K562 (cell line): ENCODE measurements at regions not wholly inside any gene's neighbourhood (a gene's known extent, or its start where the extent isn't known, plus 50 kb on each side); places are given as distances from the start of the nearest gene placed in this dataset.

Source experiments
- ATAC-seq: fragments of 200-7000 bp; cut with Tn5 transposase; 3 replicates; pipeline ENCODE4 v1.9.1; 2020; ENCODE audit warnings: moderate library complexity
- BruUV-seq: library from RNA; stranded (reverse); fragments of 400-500 nt; replicated peaks from 2 replicates; lab custom pipeline; 2021; lab: Mats Ljungman, UMichigan
- CTCF ChIA-PET: fragments of 300-600 bp; formaldehyde crosslinking; extraction: SDS; loops from one replicate; lab custom pipeline; 2021; ENCODE audit warnings: low intra/inter-chr PET ratio; lab: Yijun Ruan, JAX
- POLR2A ChIA-PET: fragments of 300-600, 350-650 bp; sonication (Branson Sonifier 250); formaldehyde crosslinking; extraction: SDS; loops from one replicate; lab custom pipeline; 2021; ENCODE audit warnings: antibody characterized with exemption, inconsistent platforms; lab: Yijun Ruan, JAX
- DNase-seq, 4 experiments: peaks; one replicate each; pipeline versions ENCODE4 v3.0.0 to v3.0.0-alpha.2; 2011 to 2018; ENCODE audit warnings: low spot score in 3 of 4, mixed read lengths in 3 of 4; ENCODE audit errors: extremely low read depth in 1 of 4
- FAIRE-seq: peaks from 2 replicates; lab custom pipeline; 2011; peaks lifted over from hg19 to GRCh38; lab: Jason Lieb, UNC
- H2AFZ ChIP-seq: 2 replicates; pipeline ENCODE4 v1.6.0; 2011; ENCODE audit warnings: low read depth, low read length, control low read depth, inconsistent platforms
- H3K27ac ChIP-seq: fragments of 200-600 bp; 3 replicates; pipeline ENCODE4 v1.8.0; 2011; ENCODE audit warnings: low read depth, mild to moderate bottlenecking, control low read depth, inconsistent platforms, low read length, moderate library complexity, mixed read lengths; ENCODE audit errors: extremely low read depth
- H3K27me3 ChIP-seq, 2 experiments: fragments of 300-600 bp in 1 of 2; 2 replicates in 1 of 2; 3 replicates in 1 of 2; pipeline versions ENCODE4 v1.6.0 to v1.8.0; 2011; ENCODE audit warnings: inconsistent platforms in 2 of 2, low read length in 2 of 2, mild to moderate bottlenecking in 1 of 2, mixed read lengths in 1 of 2, moderate library complexity in 1 of 2; ENCODE audit not compliant: control insufficient read depth in 2 of 2, insufficient read depth in 2 of 2
- H3K36me3 ChIP-seq: fragments of 300-600 bp; 3 replicates; pipeline ENCODE4 v1.8.0; 2011; ENCODE audit warnings: mild to moderate bottlenecking, low read length, inconsistent platforms; ENCODE audit not compliant: control insufficient read depth, insufficient read depth
- H3K4me1 ChIP-seq, 2 experiments: fragments of 200-600 bp in 1 of 2; replicated peaks in 1 of 2; 2 replicates in 1 of 2; 3 replicates in 1 of 2; pipeline versions ENCODE4 v1.5.1 to v1.8.0; 2011; ENCODE audit warnings: inconsistent platforms in 2 of 2, low read length in 2 of 2, mild to moderate bottlenecking in 1 of 2, mixed read lengths in 1 of 2, moderate library complexity in 1 of 2; ENCODE audit not compliant: control insufficient read depth in 2 of 2, insufficient read depth in 2 of 2
- H3K4me2 ChIP-seq: 2 replicates; pipeline ENCODE4 v1.6.1; 2011; ENCODE audit warnings: low read length, control low read depth, inconsistent platforms, mixed read lengths; ENCODE audit not compliant: insufficient read depth
- H3K4me3 ChIP-seq: fragments of 200-600 bp; sonication (generic), shearing (Covaris generic); 2 replicates; pipeline ENCODE4 v1.5.1; 2016; ENCODE audit warnings: control low read depth, inconsistent platforms
- H3K79me2 ChIP-seq: fragments of 200-600 bp; 3 replicates; pipeline ENCODE4 v1.8.0; 2011; ENCODE audit warnings: low read length, inconsistent platforms; ENCODE audit not compliant: control insufficient read depth, insufficient read depth
- H3K9ac ChIP-seq, 2 experiments: 2 replicates each; pipeline versions ENCODE4 v1.6.0 to v1.6.1; 2011; ENCODE audit warnings: low read depth in 2 of 2, low read length in 2 of 2, control low read depth in 1 of 2, inconsistent platforms in 1 of 2, mild to moderate bottlenecking in 1 of 2, mixed read lengths in 1 of 2; ENCODE audit not compliant: insufficient read depth in 1 of 2
- H3K9me1 ChIP-seq: one replicate; pipeline ENCODE4 v1.6.0; 2011; ENCODE audit warnings: inconsistent platforms, mild to moderate bottlenecking, low read length, moderate library complexity; ENCODE audit not compliant: control insufficient read depth, insufficient read depth
- H3K9me3 ChIP-seq: replicated peaks from 2 replicates; pipeline ENCODE4 v1.5.1; 2011; ENCODE audit warnings: low read depth, low read length, inconsistent platforms; ENCODE audit not compliant: control insufficient read depth, insufficient read depth
- H4K20me1 ChIP-seq: replicated peaks from 2 replicates; pipeline ENCODE4 v1.6.1; 2011; ENCODE audit warnings: low read length, inconsistent platforms, mixed read lengths; ENCODE audit not compliant: control insufficient read depth, insufficient read depth
- CAMTA2 ChIP-seq: fragments of 250-450 bp; sonication (Bioruptor Pico); conservative IDR thresholded peaks from 2 replicates; pipeline ENCODE4 v1.5.1; 2022
- FOXA1 ChIP-seq: fragments of 450-650 bp; IDR thresholded peaks from 2 replicates; pipeline ENCODE4 v1.6.1; 2016; ENCODE audit warnings: mild to moderate bottlenecking, borderline replicate concordance
- MEF2A ChIP-seq: IDR thresholded peaks from 2 replicates; pipeline ENCODE4 v1.6.1; 2011; ENCODE audit warnings: low read depth, mild to moderate bottlenecking, low read length, moderate library complexity; ENCODE audit not compliant: control insufficient read depth
- NCOA6 ChIP-seq: fragments of 450-650 bp; IDR thresholded peaks from 2 replicates; pipeline ENCODE4 v1.6.1; 2017; ENCODE audit warnings: mild to moderate bottlenecking
- TBP ChIP-seq: optimal IDR thresholded peaks from 2 replicates; pipeline ENCODE3; 2011; ENCODE audit warnings: low read depth, low read length, improper control_type of control experiment
- TGIF2 ChIP-seq: sonication (generic); formaldehyde crosslinking; IDR thresholded peaks from 2 replicates; pipeline ENCODE4 v1.8.1; 2022; ENCODE audit warnings: mild to moderate bottlenecking, missing genetic modification reagents, moderate library complexity
- TOE1 ChIP-seq, 2 experiments: fragments of 450-650 bp in 1 of 2; sonication (generic) in 1 of 2; formaldehyde crosslinking in 1 of 2; IDR thresholded peaks; 2 replicates each; pipeline versions ENCODE4 v1.7.1 to v1.8.0; 2016 to 2022; ENCODE audit warnings: borderline replicate concordance in 2 of 2, mild to moderate bottlenecking in 2 of 2, antibody characterized with exemption in 1 of 2, inconsistent platforms in 1 of 2, low read depth in 1 of 2, missing genetic modification reagents in 1 of 2, moderate library complexity in 1 of 2
- TSC22D4 ChIP-seq: fragments of 450-650 bp; IDR thresholded peaks from 2 replicates; pipeline ENCODE4 v1.6.1; 2016; ENCODE audit warnings: missing genetic modification characterization, missing biosample characterization, control low read depth
- WGBS: fragments of 100-300 bp; shearing (Covaris generic); methylation state at CpG from one replicate; pipeline ENCODE4 v1.1.6; 2016; ENCODE audit warnings: low coverage, mixed read lengths; ENCODE audit not compliant: insufficient coverage; ENCODE audit errors: missing lambda C conversion rate; 5-methylcytosine and 5-hydroxymethylcytosine counted together
- in situ Hi-C: fragments of 300-500 bp; cut with MboI; formaldehyde crosslinking; loops from 4 replicates; pipeline ENCODE4 v1.15.0; 2018; ENCODE audit warnings: inconsistent platforms, mixed read lengths
- intact Hi-C: fragments of 100-400 bp; cut with micrococcal nuclease; formaldehyde crosslinking; loops from 2 replicates; pipeline ENCODE4 v1.14.2; 2022
- TF ChIP-seq, protein P1 (sequence below): fragments of 450-650 bp; IDR thresholded peaks from 2 replicates; pipeline ENCODE4 v1.6.1; 2017; ENCODE audit warnings: mild to moderate bottlenecking, moderate library complexity
- TF ChIP-seq, protein P2 (sequence below): fragments of 450-650 bp; conservative IDR thresholded peaks from 2 replicates; pipeline ENCODE4 v1.6.1; 2016; ENCODE audit warnings: missing genetic modification characterization, low read depth, mild to moderate bottlenecking, control low read depth, missing compliant biosample characterization
- TF ChIP-seq, protein P3 (sequence below): fragments of 250-450 bp; sonication (Bioruptor Pico); IDR thresholded peaks from 2 replicates; pipeline ENCODE4 v1.5.0; 2020; ENCODE audit warnings: mild to moderate bottlenecking, borderline replicate concordance
- TF ChIP-seq, protein P4 (sequence below): fragments of 450-650 bp; formaldehyde crosslinking; IDR thresholded peaks from 2 replicates; pipeline ENCODE4 v1.4.0; 2022; ENCODE audit warnings: missing genetic modification characterization
- TF ChIP-seq, protein P5 (sequence below): sonication (generic); formaldehyde crosslinking; IDR thresholded peaks from 2 replicates; pipeline ENCODE4 v1.8.0; 2022; ENCODE audit warnings: mild to moderate bottlenecking, missing genetic modification reagents
- TF ChIP-seq, protein P6 (sequence below): fragments of 450-650 bp; IDR thresholded peaks from 2 replicates; pipeline ENCODE4 v1.6.1; 2016; ENCODE audit warnings: antibody characterized with exemption

DNA sequence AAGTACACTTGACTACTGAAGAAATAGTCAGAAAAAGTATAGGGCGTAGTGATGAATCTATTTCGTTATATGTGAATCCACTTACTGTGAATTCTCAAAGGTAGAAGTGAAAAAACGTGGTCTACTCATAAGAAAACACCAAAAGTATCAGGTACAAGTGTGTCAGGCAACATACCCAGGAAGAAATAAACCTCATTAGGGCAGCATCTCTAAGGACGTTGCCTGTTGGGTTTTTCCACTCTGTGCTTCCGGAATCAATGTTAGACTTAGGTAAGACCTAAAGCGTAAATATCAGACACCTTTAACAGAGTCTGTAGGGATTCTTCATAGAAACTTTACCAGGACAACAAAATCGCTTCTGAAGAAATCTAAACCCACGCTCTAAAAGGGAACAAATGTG, 607.2 kb upstream of the EPHA7 start:
- DNase-seq (no peak), ATAC-seq (no peak), FAIRE-seq (no peak)
- under 1% methylated on average over 8 of the region's 8 CpGs for WGBS
- ChIA-PET CTCF (no interaction called here), POLR2A (no interaction called here)
- H4K20me1 ChIP-seq = no peaks in the 10 kb centered on the region
- no peak overlapping the region for H3K4me3 ChIP-seq
- H3K9me3 ChIP-seq = no peaks in the 10 kb centered on the region
- no peaks in the 10 kb centered on the region for H3K9me1 ChIP-seq
- no peaks in the 10 kb centered on the region for H3K27me3 ChIP-seq
- no peak overlapping the region for H3K4me2 ChIP-seq
- TF ChIP-seq TSC22D4 (tag) (no peak), FOXA1 (no peak), TOE1 (IDR thresholded peaks at IDR 0.05; ENCODE audit: borderline replicate concordance) (no peak), TOE1 (CRISPR knock-in tag; IDR thresholded peaks at IDR 0.05; ENCODE audit: borderline replicate concordance, low read depth) (no peak), MEF2A (no peak), TGIF2 (CRISPR knock-in tag) (no peak), CAMTA2 (CRISPR knock-in tag) (no peak), NCOA6 (no peak), TBP (no peak)
- TF ChIP-seq, protein P1, sequence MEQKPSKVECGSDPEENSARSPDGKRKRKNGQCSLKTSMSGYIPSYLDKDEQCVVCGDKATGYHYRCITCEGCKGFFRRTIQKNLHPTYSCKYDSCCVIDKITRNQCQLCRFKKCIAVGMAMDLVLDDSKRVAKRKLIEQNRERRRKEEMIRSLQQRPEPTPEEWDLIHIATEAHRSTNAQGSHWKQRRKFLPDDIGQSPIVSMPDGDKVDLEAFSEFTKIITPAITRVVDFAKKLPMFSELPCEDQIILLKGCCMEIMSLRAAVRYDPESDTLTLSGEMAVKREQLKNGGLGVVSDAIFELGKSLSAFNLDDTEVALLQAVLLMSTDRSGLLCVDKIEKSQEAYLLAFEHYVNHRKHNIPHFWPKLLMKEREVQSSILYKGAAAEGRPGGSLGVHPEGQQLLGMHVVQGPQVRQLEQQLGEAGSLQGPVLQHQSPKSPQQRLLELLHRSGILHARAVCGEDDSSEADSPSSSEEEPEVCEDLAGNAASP = no peak
- TF ChIP-seq, protein P2, sequence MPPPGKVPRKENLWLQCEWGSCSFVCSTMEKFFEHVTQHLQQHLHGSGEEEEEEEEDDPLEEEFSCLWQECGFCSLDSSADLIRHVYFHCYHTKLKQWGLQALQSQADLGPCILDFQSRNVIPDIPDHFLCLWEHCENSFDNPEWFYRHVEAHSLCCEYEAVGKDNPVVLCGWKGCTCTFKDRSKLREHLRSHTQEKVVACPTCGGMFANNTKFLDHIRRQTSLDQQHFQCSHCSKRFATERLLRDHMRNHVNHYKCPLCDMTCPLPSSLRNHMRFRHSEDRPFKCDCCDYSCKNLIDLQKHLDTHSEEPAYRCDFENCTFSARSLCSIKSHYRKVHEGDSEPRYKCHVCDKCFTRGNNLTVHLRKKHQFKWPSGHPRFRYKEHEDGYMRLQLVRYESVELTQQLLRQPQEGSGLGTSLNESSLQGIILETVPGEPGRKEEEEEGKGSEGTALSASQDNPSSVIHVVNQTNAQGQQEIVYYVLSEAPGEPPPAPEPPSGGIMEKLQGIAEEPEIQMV = no peak
- TF ChIP-seq, protein P3, sequence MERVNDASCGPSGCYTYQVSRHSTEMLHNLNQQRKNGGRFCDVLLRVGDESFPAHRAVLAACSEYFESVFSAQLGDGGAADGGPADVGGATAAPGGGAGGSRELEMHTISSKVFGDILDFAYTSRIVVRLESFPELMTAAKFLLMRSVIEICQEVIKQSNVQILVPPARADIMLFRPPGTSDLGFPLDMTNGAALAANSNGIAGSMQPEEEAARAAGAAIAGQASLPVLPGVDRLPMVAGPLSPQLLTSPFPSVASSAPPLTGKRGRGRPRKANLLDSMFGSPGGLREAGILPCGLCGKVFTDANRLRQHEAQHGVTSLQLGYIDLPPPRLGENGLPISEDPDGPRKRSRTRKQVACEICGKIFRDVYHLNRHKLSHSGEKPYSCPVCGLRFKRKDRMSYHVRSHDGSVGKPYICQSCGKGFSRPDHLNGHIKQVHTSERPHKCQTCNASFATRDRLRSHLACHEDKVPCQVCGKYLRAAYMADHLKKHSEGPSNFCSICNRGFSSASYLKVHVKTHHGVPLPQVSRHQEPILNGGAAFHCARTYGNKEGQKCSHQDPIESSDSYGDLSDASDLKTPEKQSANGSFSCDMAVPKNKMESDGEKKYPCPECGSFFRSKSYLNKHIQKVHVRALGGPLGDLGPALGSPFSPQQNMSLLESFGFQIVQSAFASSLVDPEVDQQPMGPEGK (CRISPR knock-in tag) = no peak
- TF ChIP-seq, protein P4, sequence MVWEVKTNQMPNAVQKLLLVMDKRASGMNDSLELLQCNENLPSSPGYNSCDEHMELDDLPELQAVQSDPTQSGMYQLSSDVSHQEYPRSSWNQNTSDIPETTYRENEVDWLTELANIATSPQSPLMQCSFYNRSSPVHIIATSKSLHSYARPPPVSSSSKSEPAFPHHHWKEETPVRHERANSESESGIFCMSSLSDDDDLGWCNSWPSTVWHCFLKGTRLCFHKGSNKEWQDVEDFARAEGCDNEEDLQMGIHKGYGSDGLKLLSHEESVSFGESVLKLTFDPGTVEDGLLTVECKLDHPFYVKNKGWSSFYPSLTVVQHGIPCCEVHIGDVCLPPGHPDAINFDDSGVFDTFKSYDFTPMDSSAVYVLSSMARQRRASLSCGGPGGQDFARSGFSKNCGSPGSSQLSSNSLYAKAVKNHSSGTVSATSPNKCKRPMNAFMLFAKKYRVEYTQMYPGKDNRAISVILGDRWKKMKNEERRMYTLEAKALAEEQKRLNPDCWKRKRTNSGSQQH (CRISPR knock-in tag) = no peak
- TF ChIP-seq, protein P5, sequence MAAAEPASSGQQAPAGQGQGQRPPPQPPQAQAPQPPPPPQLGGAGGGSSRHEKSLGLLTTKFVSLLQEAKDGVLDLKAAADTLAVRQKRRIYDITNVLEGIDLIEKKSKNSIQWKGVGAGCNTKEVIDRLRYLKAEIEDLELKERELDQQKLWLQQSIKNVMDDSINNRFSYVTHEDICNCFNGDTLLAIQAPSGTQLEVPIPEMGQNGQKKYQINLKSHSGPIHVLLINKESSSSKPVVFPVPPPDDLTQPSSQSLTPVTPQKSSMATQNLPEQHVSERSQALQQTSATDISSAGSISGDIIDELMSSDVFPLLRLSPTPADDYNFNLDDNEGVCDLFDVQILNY (CRISPR knock-in tag) = no peak
- TF ChIP-seq, protein P6, sequence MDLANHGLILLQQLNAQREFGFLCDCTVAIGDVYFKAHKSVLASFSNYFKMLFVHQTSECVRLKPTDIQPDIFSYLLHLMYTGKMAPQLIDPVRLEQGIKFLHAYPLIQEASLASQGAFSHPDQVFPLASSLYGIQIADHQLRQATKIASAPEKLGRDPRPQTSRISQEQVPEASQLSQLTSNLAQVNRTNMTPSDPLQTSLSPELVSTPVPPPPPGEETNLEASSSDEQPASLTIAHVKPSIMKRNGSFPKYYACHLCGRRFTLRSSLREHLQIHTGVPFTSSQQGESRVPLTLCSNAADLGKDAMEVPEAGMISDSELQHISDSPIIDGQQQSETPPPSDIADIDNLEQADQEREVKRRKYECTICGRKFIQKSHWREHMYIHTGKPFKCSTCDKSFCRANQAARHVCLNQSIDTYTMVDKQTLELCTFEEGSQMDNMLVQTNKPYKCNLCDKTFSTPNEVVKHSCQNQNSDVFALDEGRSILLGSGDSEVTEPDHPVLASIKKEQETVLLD = no peak
- H3K36me3 ChIP-seq = no peaks in the 10 kb centered on the region
- intact Hi-C loops = no loop called here
- H2AFZ ChIP-seq = no peak overlapping the region
- no peak overlapping the region for H3K9ac ChIP-seq
- in situ Hi-C loops = no loop called here
- BruUV-seq = no TSS peak
- no peak overlapping the region for H3K27ac ChIP-seq
- no peaks in the 10 kb centered on the region for H3K79me2 ChIP-seq
- H3K4me1 ChIP-seq = no peaks in the 10 kb centered on the region
